Skin epidermis (tissue), 12 donors: ENCODE measurements at regions not wholly inside any gene's neighbourhood (a gene's known extent, or its start where the extent isn't known, plus 50 kb on each side); places are given as distances from the start of the nearest gene placed in this dataset.
"Not testable (repeated sequence)": the region's sequence is repeated elsewhere in the genome, so short reads cannot be mapped to it uniquely, and the experiment has no call there.

ENCODE experiments used
- H3K27ac ChIP-seq, 21 experiments: fragments of 200-600 bp; sonication (generic) in 11 of 21; one replicate each; pipeline ENCODE4 v1.5.0; 2020; ENCODE audit warnings: mild to moderate bottlenecking in 3 of 21, inconsistent platforms in 2 of 21, moderate library complexity in 2 of 21
- H3K4me3 ChIP-seq, 7 experiments: fragments of 200-600 bp; sonication (generic) in 2 of 7; one replicate each; pipeline ENCODE4 v1.5.0; 2020; ENCODE audit warnings: inconsistent platforms in 2 of 7, mild to moderate bottlenecking in 2 of 7, moderate library complexity in 1 of 7

DNA sequence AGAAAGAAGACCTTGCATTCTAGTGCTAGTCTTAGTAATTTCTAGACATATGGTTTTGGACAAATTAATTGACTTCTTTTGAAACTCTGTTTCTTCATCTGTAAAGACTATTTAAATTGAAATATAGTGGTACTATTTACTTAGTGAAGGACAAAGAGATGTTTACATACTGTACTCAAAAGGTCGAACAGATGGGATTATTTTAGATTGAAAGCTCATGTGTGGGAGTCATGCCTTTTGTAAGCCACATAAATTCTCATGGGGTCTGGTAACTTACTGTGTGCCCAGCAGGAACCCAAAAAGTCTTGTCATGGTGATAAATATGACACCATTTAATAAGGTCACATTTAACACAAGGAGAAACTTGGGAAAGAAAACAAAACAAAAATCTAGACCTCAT lies 368.2 kb upstream of the CITED2 start:
- no peak overlapping the region for H3K4me3 ChIP-seq
- H3K27ac ChIP-seq: peak overlapping the region in 2 of 21 experiments; percentile 15 to 21

DNA sequence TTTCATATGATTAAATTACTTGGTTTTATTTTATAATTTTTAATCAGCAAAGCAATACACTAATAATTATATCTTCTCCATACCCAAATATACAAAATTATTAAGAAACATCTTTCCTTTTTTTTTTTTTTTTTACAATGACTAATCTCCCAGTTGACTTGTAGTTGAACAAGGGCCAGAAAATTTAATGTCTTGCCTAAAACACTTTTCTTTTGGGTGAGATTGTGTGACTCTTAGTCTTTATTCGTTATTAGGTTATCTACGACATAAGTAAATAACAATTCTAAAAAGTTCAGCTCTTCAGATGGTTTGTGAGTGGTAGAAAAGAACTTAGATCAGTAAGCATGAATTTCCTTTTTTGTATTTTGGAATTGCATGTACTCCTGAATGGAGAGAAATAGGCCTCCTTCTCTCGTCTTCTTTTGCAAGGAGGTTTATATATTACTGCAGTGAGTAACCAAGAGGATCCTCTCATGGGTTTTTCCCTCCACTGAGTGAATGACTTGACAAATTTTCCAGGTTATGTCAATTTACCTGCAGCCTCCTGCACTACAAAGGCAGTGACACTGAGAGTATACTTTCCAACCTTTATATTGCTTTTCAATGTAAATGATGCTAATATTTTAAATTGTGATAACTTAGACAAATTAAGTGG lies 364.5 kb upstream of the CITED2 start:
- no peak overlapping the region for H3K4me3 ChIP-seq
- H3K27ac ChIP-seq: no peak overlapping the region

DNA sequence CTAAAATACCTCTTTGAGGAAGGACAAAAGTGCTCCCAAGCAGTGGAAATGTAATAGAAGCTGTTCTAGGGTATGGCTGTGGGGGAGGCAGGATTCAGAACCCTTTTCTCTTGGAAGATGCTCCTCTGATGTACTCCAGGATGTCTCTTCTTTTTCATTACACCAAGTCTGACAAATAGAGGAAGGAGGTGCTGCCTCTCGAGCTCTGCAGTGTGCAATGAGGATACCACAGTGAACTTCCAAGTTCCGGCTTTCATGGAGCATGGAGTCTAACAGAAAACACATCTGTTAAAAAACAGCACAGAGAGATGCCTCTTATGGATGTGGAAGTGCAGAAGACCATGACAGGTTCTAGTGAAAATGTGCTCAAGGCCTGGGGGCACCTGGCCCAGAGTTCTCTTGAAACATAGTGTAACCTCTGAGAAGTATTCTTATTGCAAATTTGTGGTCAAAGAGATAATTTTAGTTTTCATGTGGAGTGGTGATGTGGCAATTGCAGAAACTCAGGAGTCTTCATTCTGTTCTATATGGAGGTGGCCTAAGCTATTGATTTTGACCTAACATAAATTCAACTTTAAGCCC lies 362.0 kb upstream of the CITED2 start:
- no peak overlapping the region for H3K4me3 ChIP-seq
- H3K27ac ChIP-seq: no peak overlapping the region

DNA sequence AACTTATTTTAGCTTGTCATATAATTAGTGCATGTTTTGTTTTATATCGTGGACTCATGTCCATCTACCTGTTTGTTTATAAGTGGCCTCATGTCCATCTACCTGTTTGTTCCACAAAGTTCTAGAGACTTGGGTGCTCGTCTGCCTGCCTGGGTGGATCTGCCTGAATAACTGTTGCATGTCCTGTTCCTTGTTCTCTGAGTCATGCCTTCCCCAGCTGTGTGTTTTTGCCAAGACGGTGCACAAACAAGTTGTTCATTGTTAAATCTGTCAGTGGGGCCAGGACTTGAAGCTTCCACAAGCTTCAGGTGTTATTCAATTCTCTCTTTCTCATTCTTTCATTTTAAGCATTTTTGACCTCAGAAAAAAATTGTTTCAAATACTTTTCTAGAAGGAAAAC lies 358.0 kb upstream of the CITED2 start:
- peak overlapping the region in 3 of 21 experiments; percentile 38 to 65 (median 39) for H3K27ac ChIP-seq

DNA sequence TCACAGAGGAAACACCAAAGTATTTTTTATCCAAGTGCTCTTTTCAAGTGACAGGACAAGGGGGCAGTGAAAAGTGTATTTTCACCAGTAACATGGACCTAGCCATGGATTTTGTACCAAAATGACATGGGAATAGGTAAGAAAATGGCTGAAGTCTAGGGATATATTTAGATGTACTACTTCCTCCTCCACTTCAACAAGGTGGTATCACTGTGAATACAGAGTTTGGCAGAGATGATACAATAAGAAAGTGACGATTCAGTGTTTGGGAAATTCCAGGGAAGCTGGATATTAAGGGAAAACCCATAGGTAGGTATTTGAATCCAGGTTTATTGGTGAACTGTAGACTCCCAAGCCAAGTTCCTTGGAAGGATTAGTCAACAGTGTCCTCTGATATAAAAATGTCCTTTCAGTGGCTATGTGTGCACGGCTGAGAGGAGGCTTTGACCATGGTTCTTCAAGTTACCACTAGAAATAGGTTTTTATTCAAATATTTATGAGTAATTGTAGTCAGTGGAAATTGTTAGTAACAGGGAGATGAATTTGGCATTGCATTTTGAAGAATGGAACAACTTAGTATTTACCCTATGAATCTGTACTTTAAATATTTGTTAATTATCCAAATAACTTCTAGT lies 356.0 kb upstream of the CITED2 start:
- H3K27ac ChIP-seq: no peak overlapping the region
- no peak overlapping the region for H3K4me3 ChIP-seq

More for the DNA sequence above, 358.0 kb upstream of the CITED2 start:
- no peak overlapping the region for H3K4me3 ChIP-seq

DNA sequence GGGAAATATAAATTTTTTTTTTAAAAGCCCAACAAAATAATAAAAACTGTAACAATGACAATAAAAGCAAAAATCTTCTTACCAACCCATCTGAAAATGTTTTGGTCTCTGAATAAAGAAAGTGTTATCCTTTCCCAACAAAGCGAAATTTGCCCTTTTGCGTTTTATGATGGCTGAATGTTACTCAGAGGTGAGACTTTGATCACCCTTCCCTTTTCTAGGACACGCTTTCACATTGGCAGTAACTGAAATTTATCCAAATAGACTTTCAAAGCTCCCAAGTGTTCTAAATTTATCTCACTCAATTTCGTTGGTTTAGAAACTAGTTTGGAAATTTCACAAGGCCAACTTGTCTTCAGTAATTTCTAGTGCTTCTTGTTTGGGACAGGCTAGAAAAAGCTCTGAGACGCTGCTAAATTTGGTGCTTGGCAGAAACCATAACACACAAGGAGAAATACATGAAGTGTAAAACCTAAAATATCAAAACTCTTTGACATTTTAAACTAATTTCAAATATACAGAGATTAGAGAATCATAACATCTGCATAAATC lies 354.5 kb upstream of the CITED2 start:
- H3K4me3 ChIP-seq: no peak overlapping the region
- no peak overlapping the region for H3K27ac ChIP-seq

DNA sequence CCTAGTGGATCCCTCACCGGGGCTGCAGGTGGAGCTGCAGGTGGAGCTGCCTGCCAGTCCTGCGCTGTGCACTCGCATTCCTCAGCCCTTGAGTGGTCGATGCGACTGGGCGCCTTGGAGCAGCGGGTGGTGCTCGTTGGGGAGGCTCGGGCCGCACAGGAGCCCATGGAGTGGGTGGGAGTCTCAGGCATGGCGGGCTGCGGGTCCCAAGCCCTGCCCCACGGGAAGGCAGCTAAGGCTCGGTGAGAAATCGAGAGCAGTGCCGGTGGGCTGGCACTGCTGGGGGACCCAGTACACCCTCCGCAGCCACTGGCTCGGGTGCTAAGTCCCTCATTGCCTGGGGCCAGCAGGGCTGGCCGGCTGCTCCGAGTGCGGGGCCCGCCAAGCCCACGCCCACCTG lies 351.8 kb upstream of the CITED2 start:
- not testable (repeated sequence) for H3K27ac ChIP-seq, H3K4me3 ChIP-seq

DNA sequence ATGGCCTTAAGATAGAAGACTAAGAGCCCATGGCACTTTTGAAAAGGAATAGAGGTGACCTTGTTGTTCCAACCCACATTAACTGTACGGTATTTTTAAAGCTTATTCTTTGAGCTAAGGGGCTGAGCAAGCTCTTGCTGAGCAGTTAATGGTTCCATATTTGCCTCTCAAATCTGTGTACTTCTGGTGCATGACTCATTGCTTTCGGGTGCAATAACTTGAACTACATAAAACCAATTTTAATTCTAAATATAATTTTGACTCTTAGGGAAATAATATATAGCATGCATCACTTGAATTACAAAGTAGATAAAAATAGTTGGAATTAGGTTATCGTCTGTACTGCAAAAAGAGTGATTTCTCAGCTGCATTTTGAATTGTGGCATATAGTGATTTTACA lies 348.1 kb upstream of the CITED2 start:
- Histone ChIP-seq H3K27ac (no peak overlapping the region), H3K4me3 (no peak overlapping the region)

DNA sequence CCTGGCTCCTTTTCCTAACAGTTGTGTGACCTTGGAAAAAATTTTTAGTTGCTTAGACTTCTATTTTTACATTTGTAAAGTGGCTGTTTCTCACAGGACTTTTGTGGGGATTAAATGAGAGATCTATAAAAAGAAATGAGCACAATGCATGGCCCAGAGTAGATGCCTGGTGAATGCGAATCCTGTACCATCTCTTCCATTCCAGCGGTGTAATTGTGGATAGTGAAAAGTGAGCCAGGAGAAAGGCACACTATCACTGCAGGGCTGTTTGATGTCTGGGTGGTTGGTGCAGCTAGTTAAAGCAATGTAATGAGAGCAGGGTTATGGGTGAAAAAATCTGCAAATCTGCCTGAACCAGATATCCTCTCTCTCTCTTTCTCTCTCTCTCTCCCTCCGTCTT lies 347.5 kb upstream of the CITED2 start:
- H3K27ac ChIP-seq: no peak overlapping the region
- no peak overlapping the region for H3K4me3 ChIP-seq

DNA sequence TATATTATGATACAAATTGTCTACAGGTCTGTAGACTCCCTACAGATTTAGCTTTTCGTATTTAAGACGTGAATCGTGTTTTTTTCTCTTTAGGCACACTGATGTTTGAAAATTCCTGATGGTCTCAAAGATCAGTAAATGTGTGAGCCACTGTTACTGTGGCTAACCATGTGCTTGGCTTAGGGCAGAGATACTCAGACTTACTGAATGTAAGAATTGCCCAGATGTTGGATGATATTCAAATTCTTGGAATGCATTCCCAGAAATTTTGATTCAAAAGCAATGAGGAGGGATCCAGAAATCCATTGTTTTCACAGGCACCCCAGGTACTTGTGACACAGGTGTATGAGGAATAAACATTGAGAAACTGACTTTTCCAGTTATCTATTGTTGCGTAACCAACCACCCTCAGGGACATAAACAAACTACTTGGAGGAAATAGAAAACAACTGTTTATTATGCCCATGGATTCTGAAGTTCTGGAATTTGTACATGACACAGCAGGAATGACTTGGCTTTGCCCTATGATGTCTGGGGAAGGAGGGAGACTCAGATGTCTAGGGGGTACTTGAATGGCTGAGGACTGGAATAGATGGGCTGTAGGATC lies 339.6 kb upstream of the CITED2 start:
- no peak overlapping the region for H3K4me3 ChIP-seq
- H3K27ac ChIP-seq: no peak overlapping the region

DNA sequence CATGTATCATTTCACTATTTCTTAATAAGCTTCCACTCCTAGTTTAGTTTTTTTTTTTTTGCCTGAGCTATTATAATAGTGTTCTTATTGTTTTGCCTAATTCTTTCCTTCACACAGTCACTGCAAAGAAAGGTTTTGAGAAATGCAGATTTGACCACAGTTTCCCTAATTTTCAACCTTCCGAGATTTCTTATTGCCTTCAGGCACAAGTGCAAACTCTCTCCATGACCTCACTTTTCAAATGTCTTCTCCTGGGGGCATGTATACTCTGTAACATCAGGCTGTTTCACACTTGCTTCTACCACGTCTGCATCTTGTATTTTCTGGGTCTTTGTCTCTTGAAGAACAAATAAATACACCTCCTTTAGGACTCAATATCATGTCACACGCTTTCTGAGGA lies 339.0 kb upstream of the CITED2 start:
- Histone ChIP-seq H3K27ac (no peak overlapping the region), H3K4me3 (no peak overlapping the region)

DNA sequence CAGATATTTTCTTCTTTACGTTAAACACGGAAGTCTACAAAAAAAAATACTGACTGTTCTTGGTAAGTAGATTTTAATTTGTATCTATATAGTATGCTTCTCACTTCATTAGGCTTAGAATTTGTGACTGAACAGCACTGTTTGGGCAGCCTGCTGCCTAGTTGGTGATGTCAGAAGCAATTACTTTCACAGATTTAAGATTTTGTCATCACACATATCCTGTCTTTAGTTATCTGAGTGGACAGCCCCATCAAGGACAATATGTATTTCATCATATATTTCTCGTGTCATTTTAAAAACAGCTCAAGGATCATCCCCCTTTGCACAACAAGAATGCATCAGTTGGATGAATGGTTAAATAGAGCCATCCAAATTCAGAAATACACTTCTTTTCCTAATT lies 338.4 kb upstream of the CITED2 start:
- Histone ChIP-seq H3K27ac (no peak overlapping the region), H3K4me3 (no peak overlapping the region)

DNA sequence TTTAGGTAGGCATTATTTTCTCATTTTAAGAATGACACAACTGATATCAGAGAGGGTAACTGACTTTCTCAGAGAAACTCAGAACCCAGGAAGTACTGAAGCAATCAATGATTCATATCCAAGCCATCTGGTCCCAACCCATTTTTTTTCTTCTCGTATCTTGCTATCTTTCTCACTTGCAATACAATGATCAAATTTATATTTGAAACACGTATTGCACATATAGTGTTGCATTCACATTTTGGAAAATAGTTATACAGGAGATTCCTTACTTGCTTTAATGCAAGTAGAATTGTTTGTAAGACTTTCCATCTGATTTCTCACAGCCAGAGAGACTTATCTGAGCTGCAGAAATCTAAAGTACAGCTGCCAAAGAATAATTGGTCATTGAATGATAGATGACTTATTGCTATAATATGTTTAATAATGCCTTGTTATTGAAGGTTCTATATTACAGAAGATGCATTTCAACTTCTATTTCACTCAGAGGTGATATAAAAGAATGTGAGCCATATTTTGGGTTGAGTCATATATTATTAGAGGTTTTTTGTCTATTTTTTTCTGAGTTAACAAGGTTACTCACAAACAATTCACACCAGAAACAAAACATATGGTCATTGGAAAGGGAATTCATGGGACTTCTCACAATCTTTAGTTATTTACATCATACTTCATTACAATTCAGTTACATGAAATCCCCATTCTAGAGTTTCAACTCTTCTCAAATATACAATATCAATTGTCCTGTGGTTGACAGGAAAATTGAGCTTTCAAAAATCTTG lies 337.5 kb upstream of the CITED2 start:
- Histone ChIP-seq H3K4me3 (no peak overlapping the region), H3K27ac (no peak overlapping the region)

DNA sequence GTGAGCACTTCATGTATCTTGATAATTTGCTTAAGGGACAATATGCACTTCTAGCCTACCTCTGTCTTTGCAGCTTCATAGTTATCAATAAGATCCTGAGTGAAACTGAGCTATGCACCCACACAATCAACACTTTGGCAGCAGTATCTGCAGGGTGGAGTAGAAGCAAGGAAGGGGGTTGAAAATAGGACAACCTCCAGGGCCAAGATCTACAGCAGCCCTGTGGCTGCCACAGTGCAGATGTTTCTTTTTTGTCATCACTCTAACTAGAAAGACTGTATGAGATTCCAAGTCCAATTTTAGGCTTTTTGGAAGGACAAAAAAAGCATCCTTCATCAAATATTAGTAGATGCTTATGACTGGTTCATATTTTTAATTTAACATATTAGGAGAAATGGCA lies 336.1 kb upstream of the CITED2 start:
- H3K27ac ChIP-seq: no peak overlapping the region
- H3K4me3 ChIP-seq: no peak overlapping the region

DNA sequence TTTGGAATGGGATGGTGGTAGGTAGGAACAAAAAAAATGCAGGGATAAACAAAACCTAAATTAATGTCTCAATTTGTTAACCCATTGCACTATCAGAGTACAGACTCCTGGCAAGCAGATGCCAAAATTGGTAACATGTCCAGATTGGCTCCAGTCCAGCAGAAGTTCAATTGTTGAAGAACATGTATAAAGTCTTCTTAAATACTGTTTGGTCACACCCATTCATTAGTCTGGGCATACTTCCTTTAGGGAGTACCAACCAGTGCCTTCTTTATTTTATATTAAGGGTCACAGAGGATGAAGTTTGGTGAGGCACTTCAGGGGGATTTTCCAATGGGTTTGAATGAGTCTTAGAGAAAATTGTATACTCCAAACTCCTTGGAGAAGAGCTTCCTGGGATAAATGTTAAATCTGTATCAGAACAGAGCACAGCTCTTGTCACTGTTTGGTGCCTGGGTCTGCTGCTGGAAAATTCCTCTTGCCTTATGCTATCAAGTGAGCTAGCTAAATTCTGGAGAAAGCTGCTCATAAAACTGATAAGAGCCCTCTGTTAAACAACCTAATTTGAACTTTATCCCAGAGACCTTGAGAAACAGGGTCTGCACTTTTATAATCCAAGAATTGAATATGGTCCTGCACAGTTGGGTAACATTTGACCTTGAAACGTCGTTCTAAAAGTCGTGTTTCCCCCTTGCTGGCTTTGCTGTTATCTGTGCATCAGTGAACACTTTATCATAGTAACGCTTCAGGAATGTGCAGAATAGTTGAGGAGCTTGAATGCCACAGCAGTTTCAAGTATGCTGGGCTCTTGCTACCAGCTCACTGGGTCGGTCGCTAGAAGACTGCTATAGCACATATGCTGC lies 334.1 kb upstream of the CITED2 start:
- no peak overlapping the region for H3K4me3 ChIP-seq
- no peak overlapping the region for H3K27ac ChIP-seq

DNA sequence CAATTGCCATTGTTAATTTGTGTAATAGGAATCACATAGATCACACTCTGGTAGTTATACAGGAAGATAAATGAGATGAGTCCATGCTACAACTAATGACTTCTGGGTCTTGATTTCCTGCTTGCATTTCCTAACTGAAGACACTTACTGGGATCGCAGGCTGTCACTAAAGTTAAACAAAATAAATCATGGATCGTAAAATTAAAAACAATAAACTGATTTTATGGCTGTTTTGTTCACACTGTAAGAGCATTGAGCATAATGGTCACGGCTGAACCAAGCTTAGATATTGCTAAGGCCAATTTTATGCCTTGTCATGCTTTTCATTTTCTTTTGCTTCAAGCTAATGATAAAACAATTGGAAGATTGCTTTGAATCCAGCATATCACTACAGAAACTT lies 332.5 kb upstream of the CITED2 start:
- no peak overlapping the region for H3K4me3 ChIP-seq
- H3K27ac ChIP-seq: no peak overlapping the region

DNA sequence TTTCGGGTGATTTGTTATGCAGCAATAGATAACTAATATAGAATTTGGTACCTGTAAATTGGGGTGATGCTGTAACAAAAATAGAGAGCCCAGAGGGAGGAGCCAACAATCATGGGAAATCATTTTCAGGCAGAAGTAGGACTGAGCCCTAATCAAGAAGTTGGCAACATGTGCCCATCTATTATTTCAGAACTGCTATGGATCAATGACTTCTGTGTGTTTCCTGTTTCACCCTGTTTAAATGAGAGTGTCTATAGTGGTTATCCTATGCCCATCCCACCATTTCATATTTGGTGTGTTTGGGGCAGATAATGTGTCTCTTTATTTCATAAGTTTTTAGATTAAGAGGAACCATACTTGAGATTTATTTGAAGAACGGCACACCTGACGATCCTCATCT lies 330.8 kb upstream of the CITED2 start:
- H3K4me3 ChIP-seq: no peak overlapping the region
- no peak overlapping the region for H3K27ac ChIP-seq

DNA sequence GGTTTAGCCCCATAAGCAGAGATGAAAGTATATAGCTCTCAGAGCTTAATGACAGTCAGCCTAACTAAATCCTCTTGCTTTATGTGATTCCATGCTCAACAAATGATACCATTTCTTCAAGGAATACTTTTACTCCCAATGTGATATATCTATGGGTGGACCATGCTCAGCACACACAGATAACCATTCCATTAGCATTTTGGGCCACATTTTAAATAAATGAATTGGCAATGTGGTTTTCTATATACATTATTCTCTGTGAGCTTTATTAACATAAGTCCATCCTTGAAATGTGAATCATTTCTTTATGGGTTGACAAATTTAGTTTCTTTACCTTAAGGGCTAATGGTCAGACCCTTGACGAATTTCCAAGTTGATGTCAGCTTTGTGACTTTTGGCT lies 329.3 kb upstream of the CITED2 start:
- Histone ChIP-seq H3K4me3 (no peak overlapping the region), H3K27ac (no peak overlapping the region)

DNA sequence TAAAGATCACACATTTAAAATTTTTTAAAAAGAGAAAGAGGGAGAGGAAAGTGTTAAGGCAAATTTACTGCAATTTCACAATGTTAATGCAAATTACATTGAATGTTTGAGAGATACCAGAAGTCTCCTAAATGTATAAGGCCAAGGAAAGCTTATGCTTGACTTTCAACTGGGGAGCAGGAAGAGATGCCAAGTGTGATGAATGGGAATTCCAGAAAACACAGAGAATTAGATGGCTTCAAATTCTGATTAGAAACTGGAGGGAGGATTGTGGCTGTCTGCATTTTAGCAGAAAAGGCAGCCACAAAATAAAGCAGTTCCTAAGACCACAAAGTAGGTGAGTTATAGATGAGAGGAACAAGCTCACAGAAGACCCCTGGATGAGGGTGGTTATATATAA lies 328.3 kb upstream of the CITED2 start:
- H3K27ac ChIP-seq: no peak overlapping the region

More for the DNA sequence above, 328.3 kb upstream of the CITED2 start:
- no peak overlapping the region for H3K4me3 ChIP-seq
